ENCODE measurements at regions not wholly inside any gene's neighbourhood (a gene's known extent, or its start where the extent isn't known, plus 50 kb on each side); places are given as distances from the start of the nearest gene placed in this dataset.

GRCh38 chr19:31170046-31170445 is 179.2 kb downstream of the TSHZ3 start:
- H3K27ac ChIP-seq (ENCODE audit: insufficient read length, low read depth, low read length): no peak overlapping the region
- no CpG with 5 or more reads among the region's 2 CpGs for WGBS (ENCODE audit: extremely low coverage, insufficient read length, low lambda C conversion rate)
- Mint-ChIP-seq H3K9me3 (no peaks in the 10 kb centered on the region), H3K27ac (peak overlapping the region in 1 of 3 experiments; percentile 17; a peak in 1 of 7 replicates), H3K36me3 (ENCODE audit: insufficient read depth in 1 of 3, low read depth in 3 of 3) (no peaks in the 10 kb centered on the region), H3K4me3 (no peak overlapping the region), H3K4me1 (no peaks in the 10 kb centered on the region), H3K27me3 (ENCODE audit: low read depth) (peaks cover 5% of the 10 kb centered on the region; the same call in 1 of the 2 replicates)
- H3K14ac ChIP-seq (ENCODE audit: insufficient read depth, low read length): no peak overlapping the region
- H2BK12ac ChIP-seq (ENCODE audit: insufficient read length, low read depth, low read length): no peak overlapping the region
- no peak overlapping the region for H4K8ac ChIP-seq (replicated peaks; ENCODE audit: insufficient read length, low read depth, low read length)
- H2BK5ac ChIP-seq (ENCODE audit: insufficient read length, low read length): no peak overlapping the region
- H2BK120ac ChIP-seq (ENCODE audit: low read depth, low read length, poor library complexity, severe bottlenecking): no peak overlapping the region
- no peaks in the 10 kb centered on the region for H3K27me3 ChIP-seq (ENCODE audit: insufficient read depth, low read length)
- H2AFZ ChIP-seq (ENCODE audit: low read length): no peak overlapping the region
- no peak overlapping the region for H4K91ac ChIP-seq (ENCODE audit: insufficient read length, low read depth, low read length)
- peak; percentile 8 for DNase-seq
- H3K18ac ChIP-seq (ENCODE audit: insufficient read length, low read depth, low read length): no peak overlapping the region
- no peak overlapping the region for H2BK20ac ChIP-seq (ENCODE audit: low read depth, low read length, poor library complexity, severe bottlenecking)
- H3K4ac ChIP-seq (ENCODE audit: low read depth, low read length): no peak overlapping the region
- H3T11ph ChIP-seq (ENCODE audit: low read length): no peak overlapping the region
- H2AK5ac ChIP-seq (ENCODE audit: insufficient read length, low read length): no peak overlapping the region
- H3K79me2 ChIP-seq (ENCODE audit: insufficient read depth, low read length): no peaks in the 10 kb centered on the region
- no peak overlapping the region for H3K4me2 ChIP-seq (ENCODE audit: insufficient read depth, insufficient read length, low read length)
- no peaks in the 10 kb centered on the region; the same call in 1 of the 2 replicates for H3K4me1 ChIP-seq (ENCODE audit: insufficient read depth, low read length)
- no peak overlapping the region for H3K9ac ChIP-seq (ENCODE audit: extremely low read depth, insufficient read length, low read length)
- no peak overlapping the region for H3K23ac ChIP-seq (ENCODE audit: insufficient read length, low read depth, low read length)
- TF ChIP-seq CTCF (conservative IDR thresholded peaks at IDR 0.05): no peak
- no peak overlapping the region for H2BK15ac ChIP-seq (ENCODE audit: low read depth, low read length)
- no peaks in the 10 kb centered on the region for H3K9me3 ChIP-seq (ENCODE audit: control insufficient read depth, low read depth, low read length)
- H3K23me2 ChIP-seq (ENCODE audit: insufficient read length, low read depth, low read length, poor library complexity, severe bottlenecking): no peaks in the 10 kb centered on the region
- H3K79me1 ChIP-seq (ENCODE audit: insufficient read depth, low read depth, low read length, poor library complexity, severe bottlenecking): no peaks in the 10 kb centered on the region
- H3K56ac ChIP-seq (ENCODE audit: insufficient read length, low read depth, low read length): no peak overlapping the region
- no peaks in the 10 kb centered on the region for H4K20me1 ChIP-seq (ENCODE audit: control insufficient read depth, insufficient read depth, insufficient read length)
- H4K5ac ChIP-seq (ENCODE audit: insufficient read length, low read depth, low read length): no peak overlapping the region

Data from H9 (cell line).